Panc1 (cell line): ENCODE measurements at regions not wholly inside any gene's neighbourhood (a gene's known extent, or its start where the extent isn't known, plus 50 kb on each side); places are given as distances from the start of the nearest gene placed in this dataset.

ENCODE experiments used
- ATAC-seq: fragments of 200-7000 bp; cut with Tn5 transposase; 2 replicates; pipeline ENCODE4 v1.9.1; 2020; ENCODE audit warnings: mild to moderate bottlenecking, moderate library complexity
- BruUV-seq: library from RNA; stranded (reverse); fragments of 400-500 nt; replicated peaks from 2 replicates; lab custom pipeline; 2021; lab: Mats Ljungman, UMichigan
- CTCF ChIA-PET: fragments of 300-600 bp; sonication (Branson Sonifier 250); formaldehyde crosslinking; loops from one replicate; lab custom pipeline; 2022; ENCODE audit warnings: antibody characterized with exemption; lab: Charles Lee
- POLR2A ChIA-PET: fragments of 300-600 bp; sonication (Branson Sonifier 250); formaldehyde crosslinking; loops from one replicate; lab custom pipeline; 2022; ENCODE audit warnings: antibody characterized with exemption; lab: Charles Lee
- DNase-seq: peaks from one replicate; pipeline ENCODE4 v3.0.0-alpha.2; 2010; ENCODE audit warnings: low read depth, low spot score
- H3K27ac ChIP-seq: 2 replicates; pipeline ENCODE4 v1.5.1; 2011; ENCODE audit warnings: mild to moderate bottlenecking, low read length, inconsistent platforms
- H3K27me3 ChIP-seq: fragments of 200-500 bp; sonication (Bioruptor generic); 2 replicates; pipeline ENCODE4 v1.6.0; 2014; ENCODE audit warnings: low read length, inconsistent platforms; ENCODE audit not compliant: control insufficient read depth, insufficient read depth
- H3K36me3 ChIP-seq: fragments of 200-500 bp; sonication (Bioruptor generic); 2 replicates; pipeline ENCODE4 v1.5.1; 2014; ENCODE audit warnings: inconsistent platforms, mild to moderate bottlenecking, low read length, moderate library complexity; ENCODE audit not compliant: control insufficient read depth, insufficient read depth
- H3K4me1 ChIP-seq: 2 replicates; pipeline ENCODE4 v1.5.1; 2011; ENCODE audit warnings: inconsistent platforms, mild to moderate bottlenecking, low read length, moderate library complexity; ENCODE audit not compliant: control insufficient read depth, insufficient read depth
- H3K4me3 ChIP-seq, 2 experiments: 2 replicates each; pipeline ENCODE4 v1.5.1; 2011 to 2012; ENCODE audit warnings: low read depth in 2 of 2, low read length in 2 of 2, mild to moderate bottlenecking in 2 of 2, inconsistent platforms in 1 of 2, moderate library complexity in 1 of 2
- H3K9me3 ChIP-seq: fragments of 200-500 bp; sonication (Bioruptor generic); 2 replicates; pipeline ENCODE4 v1.5.1; 2014; ENCODE audit warnings: low read depth, mild to moderate bottlenecking, inconsistent platforms, low read length, moderate library complexity; ENCODE audit not compliant: control insufficient read depth, insufficient read depth
- POLR2AphosphoS5 ChIP-seq: IDR thresholded peaks from 2 replicates; pipeline ENCODE4 v1.6.1; 2012; ENCODE audit warnings: mild to moderate bottlenecking, low read depth, low read length, moderate library complexity
- REST ChIP-seq, 2 experiments: IDR thresholded peaks; 2 replicates each; pipeline ENCODE4 v1.6.1; 2011 to 2012; ENCODE audit warnings: low read depth in 2 of 2, control low read depth in 1 of 2, low read length in 1 of 2, mild to moderate bottlenecking in 1 of 2, moderate library complexity in 1 of 2; ENCODE audit not compliant: insufficient read depth in 1 of 2
- SIN3A ChIP-seq: IDR thresholded peaks from 2 replicates; pipeline ENCODE4 v1.6.1; 2012; ENCODE audit warnings: low read depth, mild to moderate bottlenecking, low read length, moderate library complexity, borderline replicate concordance; ENCODE audit not compliant: insufficient read depth
- TCF7L2 ChIP-seq: IDR thresholded peaks from 2 replicates; pipeline ENCODE4 v1.6.1; 2011; ENCODE audit warnings: mild to moderate bottlenecking, low read depth, low read length, inconsistent platforms
- in situ Hi-C: cut with HindIII; loops from 2 replicates; pipeline ENCODE4 v1.10.0; 2016; ENCODE audit warnings: low sequenced_read_pairs, low pct_unique_long_range_greater_than_20kb
- intact Hi-C: fragments of 100-400 bp; cut with micrococcal nuclease; formaldehyde crosslinking; loops from one replicate; pipeline ENCODE4 v1.10.0; 2022; ENCODE audit not compliant: unreplicated experiment
- TF ChIP-seq, protein P1 (sequence below): fragments of 450-650 bp; IDR thresholded peaks from 2 replicates; pipeline ENCODE4 v1.5.1; 2017; ENCODE audit warnings: mild to moderate bottlenecking

DNA sequence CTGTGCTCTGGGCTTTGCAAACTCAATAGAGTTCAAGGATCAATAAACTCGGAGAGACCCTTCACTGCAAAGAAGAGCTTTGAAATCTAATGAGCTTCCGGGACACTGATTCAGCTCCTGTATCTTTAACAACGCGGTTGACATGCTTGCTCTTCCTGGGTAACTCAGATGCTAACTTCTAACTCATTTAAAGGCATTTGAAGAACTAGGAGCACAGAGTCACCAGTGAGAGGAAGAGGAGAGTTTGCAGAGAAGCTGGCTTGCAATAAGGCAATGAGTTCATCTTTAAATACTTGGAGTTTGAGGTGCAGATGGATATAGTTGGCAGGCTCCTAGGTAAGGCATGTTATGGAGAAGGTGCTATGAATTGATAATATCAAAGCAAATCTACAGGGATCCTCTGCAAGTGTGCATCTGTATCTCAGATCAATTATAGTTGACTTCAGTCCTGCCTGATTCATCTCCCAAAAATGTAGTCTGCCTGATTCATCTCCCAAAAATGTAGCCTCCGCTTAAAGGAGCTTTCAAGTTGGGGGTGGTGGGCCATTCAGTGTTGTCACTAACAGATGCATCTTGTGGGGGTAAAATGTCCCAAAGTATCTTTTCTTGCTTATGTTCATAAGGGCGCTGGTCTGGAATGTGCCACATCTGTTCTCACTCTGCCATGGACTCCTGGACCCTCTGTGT is 182.5 kb upstream of the PRSS58 start:
- ATAC-seq (peak; percentile 17; the same call in 1 of the 2 replicates), DNase-seq (peak; percentile 52)
- no peak for TF ChIP-seq REST (IDR thresholded peaks at IDR 0.05; ENCODE audit: insufficient read depth in 1 of 2, low read depth in 2 of 2, low read length in 1 of 2)
- TF ChIP-seq, protein P1, sequence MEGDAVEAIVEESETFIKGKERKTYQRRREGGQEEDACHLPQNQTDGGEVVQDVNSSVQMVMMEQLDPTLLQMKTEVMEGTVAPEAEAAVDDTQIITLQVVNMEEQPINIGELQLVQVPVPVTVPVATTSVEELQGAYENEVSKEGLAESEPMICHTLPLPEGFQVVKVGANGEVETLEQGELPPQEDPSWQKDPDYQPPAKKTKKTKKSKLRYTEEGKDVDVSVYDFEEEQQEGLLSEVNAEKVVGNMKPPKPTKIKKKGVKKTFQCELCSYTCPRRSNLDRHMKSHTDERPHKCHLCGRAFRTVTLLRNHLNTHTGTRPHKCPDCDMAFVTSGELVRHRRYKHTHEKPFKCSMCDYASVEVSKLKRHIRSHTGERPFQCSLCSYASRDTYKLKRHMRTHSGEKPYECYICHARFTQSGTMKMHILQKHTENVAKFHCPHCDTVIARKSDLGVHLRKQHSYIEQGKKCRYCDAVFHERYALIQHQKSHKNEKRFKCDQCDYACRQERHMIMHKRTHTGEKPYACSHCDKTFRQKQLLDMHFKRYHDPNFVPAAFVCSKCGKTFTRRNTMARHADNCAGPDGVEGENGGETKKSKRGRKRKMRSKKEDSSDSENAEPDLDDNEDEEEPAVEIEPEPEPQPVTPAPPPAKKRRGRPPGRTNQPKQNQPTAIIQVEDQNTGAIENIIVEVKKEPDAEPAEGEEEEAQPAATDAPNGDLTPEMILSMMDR = no peak
- no TSS peak for BruUV-seq
- ChIA-PET CTCF (no interaction called here), POLR2A (no interaction called here)
- no peaks in the 10 kb centered on the region for H3K9me3 ChIP-seq
- H3K4me1 ChIP-seq = no peaks in the 10 kb centered on the region
- intact Hi-C loops (no loop called here), in situ Hi-C loops (no loop called here)
- H3K27ac ChIP-seq = no peak overlapping the region
- no peaks in the 10 kb centered on the region for H3K36me3 ChIP-seq
- H3K27me3 ChIP-seq = no peaks in the 10 kb centered on the region
- no peak overlapping the region for H3K4me3 ChIP-seq

DNA sequence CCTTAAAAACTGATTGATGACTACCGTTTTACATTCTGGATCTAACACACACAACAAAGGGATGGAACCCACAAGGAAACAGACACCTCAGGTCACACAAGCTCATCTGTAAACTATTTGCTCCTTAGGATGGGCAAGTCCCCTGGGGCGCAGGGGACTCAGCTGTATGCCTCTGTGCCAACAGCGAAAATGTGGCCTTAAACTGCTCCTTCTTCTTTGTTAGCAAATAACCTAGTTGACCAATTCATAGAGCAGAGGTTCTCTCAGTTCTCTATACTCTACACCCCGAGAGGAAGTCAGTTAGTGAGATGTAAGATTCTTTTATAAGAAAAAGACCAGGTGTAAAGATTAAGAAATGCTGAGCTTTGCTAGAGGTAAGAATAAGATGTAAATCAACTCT is 181.9 kb upstream of the PRSS58 start:
- H3K4me3 ChIP-seq = no peak overlapping the region
- no TSS peak for BruUV-seq
- CTCF ChIA-PET = interaction anchor here (0.5 kb wide), 1 partner anchor 116 kb away, joined by 6 read pairs; no protein-coding TSS in a partner anchor

More for the DNA sequence above, 181.9 kb upstream of the PRSS58 start:
- in situ Hi-C loops = no loop called here
- no peak for TF ChIP-seq REST (IDR thresholded peaks at IDR 0.05; ENCODE audit: insufficient read depth in 1 of 2, low read depth in 2 of 2, low read length in 1 of 2)
- TF ChIP-seq SIN3A = no peak
- TF ChIP-seq TCF7L2 = no peak
- TF ChIP-seq, protein P1 = no peak
- no peak for TF ChIP-seq POLR2AphosphoS5
- intact Hi-C loops = no loop called here
- POLR2A ChIA-PET = no interaction called here
- Histone ChIP-seq H3K36me3 (no peaks in the 10 kb centered on the region), H3K27me3 (no peaks in the 10 kb centered on the region), H3K4me1 (no peaks in the 10 kb centered on the region), H3K9me3 (no peaks in the 10 kb centered on the region), H3K27ac (no peak overlapping the region)
- ATAC-seq (no peak), DNase-seq (no peak)
